ENCODE measurements at regions not wholly inside any gene's neighbourhood (a gene's known extent, or its start where the extent isn't known, plus 50 kb on each side); places are given as distances from the start of the nearest gene placed in this dataset.

DNA sequence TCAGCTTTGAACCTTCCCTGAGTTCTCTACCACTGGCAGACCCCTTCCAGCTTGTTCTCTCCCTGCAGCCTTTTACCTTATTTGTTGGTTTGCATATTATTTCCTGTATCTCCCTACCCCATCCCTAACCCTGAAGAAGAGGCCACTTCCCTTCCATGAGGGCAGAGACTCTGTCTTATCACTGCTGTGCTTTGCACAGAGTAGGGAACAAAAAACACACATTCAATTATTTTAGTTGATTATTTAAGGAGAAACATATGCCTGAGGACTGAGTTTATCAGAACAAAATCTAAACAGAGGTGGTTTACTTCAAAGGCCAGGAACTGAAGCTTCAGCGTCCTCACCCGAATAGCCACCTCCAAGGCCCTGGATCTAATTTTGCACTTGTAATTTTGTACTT lies 111.7 kb upstream of the RFLNA start:
- TF ChIP-seq, protein P1, sequence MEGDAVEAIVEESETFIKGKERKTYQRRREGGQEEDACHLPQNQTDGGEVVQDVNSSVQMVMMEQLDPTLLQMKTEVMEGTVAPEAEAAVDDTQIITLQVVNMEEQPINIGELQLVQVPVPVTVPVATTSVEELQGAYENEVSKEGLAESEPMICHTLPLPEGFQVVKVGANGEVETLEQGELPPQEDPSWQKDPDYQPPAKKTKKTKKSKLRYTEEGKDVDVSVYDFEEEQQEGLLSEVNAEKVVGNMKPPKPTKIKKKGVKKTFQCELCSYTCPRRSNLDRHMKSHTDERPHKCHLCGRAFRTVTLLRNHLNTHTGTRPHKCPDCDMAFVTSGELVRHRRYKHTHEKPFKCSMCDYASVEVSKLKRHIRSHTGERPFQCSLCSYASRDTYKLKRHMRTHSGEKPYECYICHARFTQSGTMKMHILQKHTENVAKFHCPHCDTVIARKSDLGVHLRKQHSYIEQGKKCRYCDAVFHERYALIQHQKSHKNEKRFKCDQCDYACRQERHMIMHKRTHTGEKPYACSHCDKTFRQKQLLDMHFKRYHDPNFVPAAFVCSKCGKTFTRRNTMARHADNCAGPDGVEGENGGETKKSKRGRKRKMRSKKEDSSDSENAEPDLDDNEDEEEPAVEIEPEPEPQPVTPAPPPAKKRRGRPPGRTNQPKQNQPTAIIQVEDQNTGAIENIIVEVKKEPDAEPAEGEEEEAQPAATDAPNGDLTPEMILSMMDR (optimal IDR thresholded peaks at IDR 0.05 in 1 of 3, IDR thresholded peaks at IDR 0.05 in 1 of 3, conservative IDR thresholded peaks at IDR 0.05 in 1 of 3; ENCODE audit: extremely low read depth in 1 of 3, insufficient read depth in 2 of 3, low read length in 3 of 3) = no peak
- TF ChIP-seq EZH2 (IDR thresholded peaks at IDR 0.05; ENCODE audit: low read length) = no peak

Measured in keratinocyte (primary cell).